Activated CD8-positive, alpha-beta T cell treated with anti-CD3 and anti-CD28 coated beads, Interleukin-2, amount 10 ng/mL, durations not matched to agents 7 days and 5 days (primary cell): ENCODE measurements at regions not wholly inside any gene's neighbourhood (a gene's known extent, or its start where the extent isn't known, plus 50 kb on each side); places are given as distances from the start of the nearest gene placed in this dataset.

Experiments used
- ATAC-seq: fragments of 150-1000 bp; cut with Tn5 transposase; one replicate; pipeline ENCODE4 v1.10.0; 2021; ENCODE audit warnings: moderate library complexity
- CTCF ChIA-PET: fragments of 350-600 bp; sonication (Branson Sonifier 250); formaldehyde crosslinking; loops from one replicate; lab custom pipeline; 2021; ENCODE audit warnings: antibody characterized with exemption; lab: Charles Lee
- POLR2A ChIA-PET: fragments of 350-600 bp; sonication (Branson Sonifier 250); formaldehyde crosslinking; loops from one replicate; lab custom pipeline; 2021; ENCODE audit warnings: antibody characterized with exemption; lab: Charles Lee
- DNase-seq: peaks from one replicate; pipeline ENCODE4 v3.0.0-alpha.2; 2020
- H3K27ac Mint-ChIP-seq: one replicate; pipeline ENCODE4 v1.8.0; 2021; ENCODE audit warnings: mild to moderate bottlenecking, mixed read lengths
- H3K27me3 Mint-ChIP-seq: one replicate; pipeline ENCODE4 v1.8.0; 2021; ENCODE audit warnings: low read depth, mixed read lengths
- H3K36me3 Mint-ChIP-seq: one replicate; pipeline ENCODE4 v1.8.0; 2021; ENCODE audit warnings: low read depth, mixed read lengths
- H3K4me1 Mint-ChIP-seq: one replicate; pipeline ENCODE4 v1.8.0; 2021; ENCODE audit warnings: low read depth, mixed read lengths
- H3K4me3 Mint-ChIP-seq: one replicate; pipeline ENCODE4 v1.8.0; 2021; ENCODE audit warnings: mild to moderate bottlenecking, mixed read lengths
- H3K9me3 Mint-ChIP-seq: one replicate; pipeline ENCODE4 v1.8.0; 2022; ENCODE audit warnings: mixed read lengths; ENCODE audit not compliant: insufficient read depth

DNA sequence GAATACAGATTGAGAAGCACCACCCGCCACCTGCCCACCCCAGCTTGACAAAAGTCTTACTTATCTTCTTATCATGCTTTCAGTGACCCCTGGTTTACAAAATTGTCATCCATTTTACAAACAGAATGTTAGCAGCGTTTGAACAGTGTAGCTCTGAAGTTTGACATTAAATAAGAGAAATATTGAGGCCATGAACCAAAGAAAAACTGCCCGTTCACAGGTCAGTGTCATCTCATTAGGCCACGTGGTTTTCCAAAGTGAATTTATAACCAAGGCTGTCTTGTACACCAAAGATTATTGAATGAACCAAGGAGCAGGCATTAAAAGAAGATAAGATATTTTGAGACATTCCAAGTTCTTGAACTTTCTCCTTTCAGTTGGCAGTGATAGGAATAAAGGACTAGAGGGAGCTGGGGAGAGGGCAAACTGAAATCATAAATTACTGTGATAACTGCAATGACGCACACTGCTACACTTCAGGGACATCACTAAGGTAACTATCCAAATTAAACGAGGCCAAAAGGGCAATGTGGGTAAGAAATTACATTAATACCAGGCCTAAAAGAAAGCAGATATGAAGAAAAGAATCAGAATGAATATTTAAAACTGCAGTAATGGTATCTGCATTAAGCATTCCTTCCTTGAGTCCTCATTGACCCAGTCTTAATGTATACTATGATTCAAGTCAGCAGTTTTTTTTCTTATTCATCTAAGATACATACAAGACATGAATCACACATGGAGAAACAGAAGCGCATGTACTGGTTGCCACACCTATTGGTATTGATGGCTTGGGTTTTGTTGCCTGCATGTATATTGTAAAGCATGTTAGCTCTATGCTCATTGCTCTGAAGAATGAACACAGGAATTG lies 159.8 kb upstream of the ARG1 start:
- no peak overlapping the region for H3K27ac Mint-ChIP-seq
- CTCF ChIA-PET, result no interaction called here
- ATAC-seq (no peak), DNase-seq (no peak)
- peaks cover 16% of the 10 kb centered on the region for H3K36me3 Mint-ChIP-seq
- POLR2A ChIA-PET, result no interaction called here
- H3K27me3 Mint-ChIP-seq, result no peaks in the 10 kb centered on the region
- H3K4me1 Mint-ChIP-seq, result no peaks in the 10 kb centered on the region
- no peak overlapping the region for H3K4me3 Mint-ChIP-seq
- peaks cover 5% of the 10 kb centered on the region for H3K9me3 Mint-ChIP-seq

- ATAC-seq (no peak), DNase-seq (no peak)
- H3K27ac Mint-ChIP-seq, result no peak overlapping the region
- H3K4me1 Mint-ChIP-seq, result no peaks in the 10 kb centered on the region
- H3K4me3 Mint-ChIP-seq, result no peak overlapping the region
- H3K27me3 Mint-ChIP-seq, result no peaks in the 10 kb centered on the region
- ChIA-PET POLR2A (no interaction called here), CTCF (no interaction called here)
- H3K9me3 Mint-ChIP-seq, result peaks cover 5% of the 10 kb centered on the region
- peaks cover 16% of the 10 kb centered on the region for H3K36me3 Mint-ChIP-seq
These were observed 159.2 kb upstream of the ARG1 start for GRCh38 chr6:131413831-131414191.

- POLR2A ChIA-PET, result no interaction called here
These were observed 158.1 kb upstream of the ARG1 start for GRCh38 chr6:131414956-131415355.

GRCh38 chr6:131418441-131418840 lies 154.6 kb upstream of the ARG1 start:
- DNase-seq (no peak), ATAC-seq (no peak)
- ChIA-PET CTCF (no interaction called here), POLR2A (no interaction called here)
- peaks cover 21% of the 10 kb centered on the region for H3K36me3 Mint-ChIP-seq
- no peak overlapping the region for H3K27ac Mint-ChIP-seq
- H3K4me1 Mint-ChIP-seq, result no peaks in the 10 kb centered on the region
- no peaks in the 10 kb centered on the region for H3K9me3 Mint-ChIP-seq
- H3K4me3 Mint-ChIP-seq, result no peak overlapping the region
- no peaks in the 10 kb centered on the region for H3K27me3 Mint-ChIP-seq

More at GRCh38 chr6:131414956-131415355, 158.1 kb upstream of the ARG1 start:
- peaks cover 22% of the 10 kb centered on the region for H3K36me3 Mint-ChIP-seq
- no peak overlapping the region for H3K27ac Mint-ChIP-seq
- H3K4me3 Mint-ChIP-seq, result no peak overlapping the region
- peaks cover 5% of the 10 kb centered on the region for H3K9me3 Mint-ChIP-seq
- CTCF ChIA-PET, result no interaction called here
- no peaks in the 10 kb centered on the region for H3K4me1 Mint-ChIP-seq
- H3K27me3 Mint-ChIP-seq, result no peaks in the 10 kb centered on the region
- DNase-seq (no peak), ATAC-seq (no peak)

GRCh38 chr6:131419702-131420101 lies 153.3 kb upstream of the ARG1 start:
- H3K9me3 Mint-ChIP-seq, result no peaks in the 10 kb centered on the region

DNA sequence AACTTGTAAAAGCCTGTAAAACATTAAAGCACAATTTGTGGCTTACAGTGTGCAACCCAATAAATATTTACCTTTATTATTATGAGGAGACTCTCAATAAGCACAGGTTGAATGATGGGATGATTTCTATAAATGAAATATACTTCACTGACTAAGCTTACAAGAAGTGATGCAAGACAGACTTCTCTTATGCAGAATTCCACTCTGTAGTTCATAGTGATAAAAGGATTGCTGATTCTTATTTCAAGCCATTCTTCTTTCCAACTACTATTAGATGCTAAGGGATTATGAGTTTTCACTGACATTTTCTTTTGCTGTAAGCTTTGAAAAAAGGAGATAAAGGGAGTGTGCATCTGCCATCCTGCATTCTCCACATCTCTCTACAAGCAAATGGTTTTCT lies 149.0 kb upstream of the ARG1 start:
- ATAC-seq, result no peak
- ChIA-PET POLR2A (no interaction called here), CTCF (no interaction called here)
- H3K4me1 Mint-ChIP-seq, result peaks cover 14% of the 10 kb centered on the region
- H3K27me3 Mint-ChIP-seq, result no peaks in the 10 kb centered on the region
- H3K9me3 Mint-ChIP-seq, result peaks cover 7% of the 10 kb centered on the region
- peaks cover 33% of the 10 kb centered on the region for H3K36me3 Mint-ChIP-seq
- H3K27ac Mint-ChIP-seq, result no peak overlapping the region
- H3K4me3 Mint-ChIP-seq, result no peak overlapping the region
- DNase-seq, result no peak

More at GRCh38 chr6:131419702-131420101, 153.3 kb upstream of the ARG1 start:
- ChIA-PET CTCF (interaction anchor here (0.9 kb wide), 1 partner anchor 12 kb away, joined by 3 read pairs; no protein-coding TSS in a partner anchor), POLR2A (no interaction called here)
- Mint-ChIP-seq H3K4me1 (no peaks in the 10 kb centered on the region), H3K36me3 (peaks cover 21% of the 10 kb centered on the region), H3K4me3 (no peak overlapping the region), H3K27ac (no peak overlapping the region), H3K27me3 (no peaks in the 10 kb centered on the region)
- DNase-seq (no peak), ATAC-seq (no peak)

DNA sequence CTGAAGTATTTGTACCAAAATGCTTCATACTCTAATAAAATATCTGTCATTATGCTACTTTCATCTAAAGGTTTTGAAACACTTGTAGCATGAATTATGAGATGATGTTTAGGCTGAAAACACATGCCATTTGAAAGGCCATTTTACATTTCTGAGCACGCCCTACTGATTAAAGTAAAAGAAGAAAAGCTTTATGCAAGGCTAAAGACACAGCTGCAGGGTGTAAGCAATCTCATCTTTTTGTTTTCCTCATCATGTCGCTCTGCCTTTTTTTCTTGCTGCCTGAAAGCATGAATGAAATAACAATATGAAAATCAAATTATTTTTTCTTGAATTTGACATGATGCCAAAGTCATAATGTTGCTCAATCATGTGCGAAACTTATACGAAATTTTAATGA lies 148.6 kb upstream of the ARG1 start:
- Mint-ChIP-seq H3K4me3 (no peak overlapping the region), H3K4me1 (peaks cover 14% of the 10 kb centered on the region), H3K27me3 (no peaks in the 10 kb centered on the region), H3K36me3 (peaks cover 34% of the 10 kb centered on the region), H3K27ac (no peak overlapping the region), H3K9me3 (peaks cover 11% of the 10 kb centered on the region)
- DNase-seq, result no peak
- no peak for ATAC-seq
- ChIA-PET POLR2A (no interaction called here), CTCF (no interaction called here)

DNA sequence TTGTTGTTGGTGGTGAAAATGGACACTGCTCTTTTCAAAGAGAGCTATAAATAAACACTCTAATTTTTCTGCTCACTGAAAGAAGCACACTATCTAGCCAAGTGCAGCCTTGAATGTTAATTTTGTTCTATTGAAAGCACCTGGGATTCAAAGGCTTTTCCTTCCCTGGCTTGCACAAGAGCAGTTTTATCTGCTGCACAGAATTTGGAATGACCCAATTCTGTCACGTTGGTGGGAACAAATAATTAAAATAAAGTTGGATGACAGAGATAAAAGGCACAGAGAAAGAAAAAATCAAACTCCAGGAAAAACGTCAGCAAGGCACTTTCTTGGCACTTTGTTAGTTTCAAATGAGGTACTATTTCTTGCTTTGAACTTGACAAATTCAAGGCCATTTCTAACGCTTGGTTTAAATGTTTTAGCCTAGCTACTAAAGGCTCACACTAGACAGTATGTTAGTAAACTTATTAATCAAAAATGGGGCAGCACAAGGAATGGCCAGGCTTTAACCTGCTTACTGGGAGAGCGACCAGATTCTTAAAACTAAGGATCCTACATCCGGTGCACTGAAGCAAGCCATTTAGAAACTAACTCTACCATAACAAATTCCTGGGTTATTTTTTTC lies 145.5 kb upstream of the ARG1 start:
- no peaks in the 10 kb centered on the region for H3K27me3 Mint-ChIP-seq
- no peak overlapping the region for H3K4me3 Mint-ChIP-seq
- no peak overlapping the region for H3K27ac Mint-ChIP-seq
- H3K36me3 Mint-ChIP-seq, result peaks cover 29% of the 10 kb centered on the region
- ATAC-seq, result no peak
- peaks cover 11% of the 10 kb centered on the region for H3K9me3 Mint-ChIP-seq
- DNase-seq, result no peak
- CTCF ChIA-PET, result interaction anchor here (0.5 to 2.4 kb wide), 3 partner anchors 21 to 228 kb away, joined by 3 to 9 read pairs (median 8); no protein-coding TSS in a partner anchor
- POLR2A ChIA-PET, result no interaction called here
- peaks cover 14% of the 10 kb centered on the region for H3K4me1 Mint-ChIP-seq

DNA sequence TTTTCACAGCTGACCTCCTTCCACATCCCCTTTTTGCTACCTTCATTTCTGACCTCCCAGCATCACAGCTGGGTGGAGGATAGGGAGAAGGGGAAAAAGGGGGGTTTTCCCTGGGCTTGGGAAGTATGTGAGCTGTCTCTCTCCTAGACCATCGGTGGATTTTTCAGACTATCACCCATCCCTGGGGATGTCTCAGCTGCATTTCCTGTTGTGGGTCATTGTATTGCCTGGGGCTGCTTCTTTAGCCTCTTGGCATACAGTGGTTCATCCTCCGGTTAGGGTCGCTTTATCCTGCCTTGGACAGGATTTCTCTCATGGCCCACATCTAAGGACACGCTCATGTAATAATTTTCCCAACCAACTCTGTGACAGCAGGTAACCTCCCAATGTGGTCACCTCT lies 142.5 kb upstream of the ARG1 start:
- no peaks in the 10 kb centered on the region for H3K27me3 Mint-ChIP-seq
- H3K9me3 Mint-ChIP-seq, result peaks cover 21% of the 10 kb centered on the region
- ChIA-PET POLR2A (no interaction called here), CTCF (interaction anchor here (1.1 kb wide), 1 partner anchor 11 kb away, joined by 3 read pairs; no protein-coding TSS in a partner anchor)
- ATAC-seq, result no peak
- H3K36me3 Mint-ChIP-seq, result peaks cover 50% of the 10 kb centered on the region
- H3K4me3 Mint-ChIP-seq, result no peak overlapping the region
- no peak for DNase-seq
- peaks cover 14% of the 10 kb centered on the region for H3K4me1 Mint-ChIP-seq
- H3K27ac Mint-ChIP-seq, result no peak overlapping the region

DNA sequence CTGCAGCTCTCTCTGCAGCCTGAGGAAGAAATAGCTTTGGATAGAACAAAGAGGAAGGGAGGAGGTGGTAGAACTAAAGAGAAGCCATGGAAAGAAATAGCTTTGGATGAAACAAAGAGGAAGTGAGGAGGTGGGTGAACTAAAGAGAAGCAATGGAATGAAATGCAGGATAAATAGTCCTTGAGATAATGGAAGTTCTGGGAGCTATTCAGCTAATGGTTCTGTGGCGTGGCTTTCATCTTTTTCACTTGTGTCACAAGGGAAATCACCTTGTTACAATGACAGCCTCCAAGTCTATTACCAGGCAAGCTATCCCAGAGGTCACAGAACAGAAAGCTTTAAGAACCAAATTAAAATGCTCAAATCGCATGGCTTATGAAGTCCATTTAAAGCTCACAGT lies 141.3 kb upstream of the ARG1 start:
- POLR2A ChIA-PET, result interaction anchor here (1.0 kb wide), 1 partner anchor 12 kb away, joined by 4 read pairs; no protein-coding TSS in a partner anchor
- H3K4me3 Mint-ChIP-seq, result no peak overlapping the region
- no peak for ATAC-seq
- CTCF ChIA-PET, result interaction anchor here (1.0 to 1.6 kb wide), 3 partner anchors 10 to 232 kb away, joined by 3 to 4 read pairs (median 3); no protein-coding TSS in a partner anchor
- DNase-seq, result no peak
- H3K9me3 Mint-ChIP-seq, result peaks cover 26% of the 10 kb centered on the region
- H3K36me3 Mint-ChIP-seq, result peaks cover 52% of the 10 kb centered on the region
- peaks cover 14% of the 10 kb centered on the region for H3K4me1 Mint-ChIP-seq
- no peaks in the 10 kb centered on the region for H3K27me3 Mint-ChIP-seq
- H3K27ac Mint-ChIP-seq, result no peak overlapping the region

- peaks cover 34% of the 10 kb centered on the region for H3K9me3 Mint-ChIP-seq
- ChIA-PET POLR2A (no interaction called here), CTCF (no interaction called here)
- peaks cover 23% of the 10 kb centered on the region for H3K4me1 Mint-ChIP-seq
- DNase-seq, result no peak
- H3K36me3 Mint-ChIP-seq, result peaks cover 69% of the 10 kb centered on the region
- no peak overlapping the region for H3K27ac Mint-ChIP-seq
- no peaks in the 10 kb centered on the region for H3K27me3 Mint-ChIP-seq
- no peak for ATAC-seq
- no peak overlapping the region for H3K4me3 Mint-ChIP-seq
These were observed 139.1 kb upstream of the ARG1 start for GRCh38 chr6:131433927-131434326.

DNA sequence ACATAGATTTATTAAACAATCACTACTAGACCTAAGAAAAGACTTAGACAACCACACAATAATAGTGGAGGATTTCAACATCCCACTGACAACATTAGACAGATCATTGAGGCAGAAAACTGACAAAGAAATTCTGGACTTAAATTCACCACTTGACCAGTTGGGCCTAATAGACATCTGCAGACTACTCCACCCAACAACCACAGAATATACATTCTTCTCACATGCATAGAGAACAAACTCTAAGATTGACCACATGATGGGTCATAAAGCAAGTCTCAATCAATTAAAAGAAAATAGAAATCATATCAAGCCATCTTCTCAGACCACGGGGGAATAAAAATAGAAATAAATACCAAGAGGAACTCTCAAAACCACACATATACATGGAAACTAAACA lies 136.7 kb upstream of the ARG1 start:
- Mint-ChIP-seq H3K4me1 (peaks cover 24% of the 10 kb centered on the region), H3K27ac (no peak overlapping the region), H3K36me3 (peaks cover 75% of the 10 kb centered on the region), H3K4me3 (no peak overlapping the region), H3K27me3 (no peaks in the 10 kb centered on the region), H3K9me3 (peaks cover 29% of the 10 kb centered on the region)
- CTCF ChIA-PET, result no interaction called here
- POLR2A ChIA-PET, result no interaction called here
- no peak for ATAC-seq
- no peak for DNase-seq
